DMS53 (cell line): ENCODE measurements at regions not wholly inside any gene's neighbourhood (a gene's known extent, or its start where the extent isn't known, plus 50 kb on each side); places are given as distances from the start of the nearest gene placed in this dataset.
"Not testable (repeated sequence)": the region's sequence is repeated elsewhere in the genome, so short reads cannot be mapped to it uniquely, and the experiment has no call there.

Source experiments
- DNase-seq: peaks from one replicate; lab custom pipeline; 2025; lab: John Stamatoyannopoulos, UW

DNA sequence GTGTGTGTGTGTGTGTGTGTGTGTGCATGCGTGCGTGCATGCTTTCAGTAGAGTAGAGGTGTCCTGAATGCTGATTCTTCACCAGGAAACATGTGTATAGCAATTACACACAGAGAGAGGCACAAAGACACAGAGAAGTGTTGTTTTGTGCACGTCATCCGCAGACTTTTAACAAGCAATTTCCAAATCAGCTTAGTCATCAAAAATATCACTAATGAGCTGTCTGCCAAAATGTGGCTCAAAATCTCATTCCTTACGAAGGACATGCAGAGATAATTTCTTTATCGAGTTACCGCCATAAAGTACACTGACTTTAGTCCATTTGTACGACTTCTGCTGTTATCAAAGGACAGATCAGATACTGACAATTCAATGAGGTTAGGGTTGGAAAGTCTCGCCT is 274.9 kb upstream of the RARB start:
- no peak for DNase-seq

DNA sequence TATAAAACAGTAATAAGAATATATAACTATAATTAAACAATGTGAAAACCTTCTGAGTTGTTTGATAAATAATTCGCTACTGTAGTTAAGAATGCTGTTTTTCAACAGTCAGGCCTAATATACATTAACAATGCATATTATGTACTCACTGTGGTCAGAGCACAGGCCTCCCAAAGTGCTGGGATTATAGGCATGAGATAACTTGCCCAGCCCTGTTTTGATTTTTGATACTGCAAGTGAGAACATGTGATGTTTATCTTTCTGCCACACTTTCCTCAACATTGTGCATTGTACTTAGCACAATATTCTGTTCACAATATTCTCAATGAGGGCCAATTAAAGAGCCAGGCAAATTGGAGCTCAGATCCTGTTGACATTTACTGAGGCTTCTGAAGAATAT is 274.5 kb upstream of the RARB start:
- DNase-seq: no peak

DNA sequence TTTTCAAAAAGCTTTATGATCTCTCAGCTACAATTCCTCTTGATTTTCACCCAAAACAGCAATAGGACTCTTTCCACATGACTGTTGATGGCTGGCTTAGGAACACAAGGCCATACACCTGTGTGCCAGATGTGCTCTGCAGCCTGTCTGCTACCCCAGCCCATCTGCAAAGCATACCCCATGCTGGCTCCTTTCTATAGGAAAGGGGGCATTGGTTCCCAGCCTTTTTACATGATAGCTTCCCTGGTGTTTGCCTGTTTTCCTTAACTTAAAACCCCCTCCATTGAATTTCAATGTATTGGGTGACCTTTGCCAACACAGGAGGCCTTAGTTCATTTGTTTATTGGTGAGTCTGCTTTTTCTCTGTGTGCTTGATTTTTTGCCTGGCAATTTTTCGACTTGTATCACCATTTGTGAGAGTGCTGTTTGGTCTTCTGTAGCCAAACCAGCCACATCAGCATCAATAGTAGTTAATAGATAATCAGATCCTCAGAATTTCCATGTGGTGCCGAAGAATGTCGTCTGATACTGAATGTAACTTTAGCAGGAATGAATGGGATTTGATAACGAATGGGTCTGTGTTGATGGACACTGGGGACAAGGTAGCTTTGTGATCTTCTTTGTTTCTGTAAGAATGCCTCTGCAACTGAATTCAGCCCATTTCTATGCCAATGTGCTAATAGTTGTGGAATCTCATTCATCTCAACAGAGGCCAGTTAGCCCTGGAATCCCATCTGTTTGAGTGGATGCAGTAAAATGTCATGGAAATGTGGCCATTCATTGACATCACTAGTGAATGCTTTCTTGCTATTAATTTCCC is 272.2 kb upstream of the RARB start:
- DNase-seq: no peak

DNA sequence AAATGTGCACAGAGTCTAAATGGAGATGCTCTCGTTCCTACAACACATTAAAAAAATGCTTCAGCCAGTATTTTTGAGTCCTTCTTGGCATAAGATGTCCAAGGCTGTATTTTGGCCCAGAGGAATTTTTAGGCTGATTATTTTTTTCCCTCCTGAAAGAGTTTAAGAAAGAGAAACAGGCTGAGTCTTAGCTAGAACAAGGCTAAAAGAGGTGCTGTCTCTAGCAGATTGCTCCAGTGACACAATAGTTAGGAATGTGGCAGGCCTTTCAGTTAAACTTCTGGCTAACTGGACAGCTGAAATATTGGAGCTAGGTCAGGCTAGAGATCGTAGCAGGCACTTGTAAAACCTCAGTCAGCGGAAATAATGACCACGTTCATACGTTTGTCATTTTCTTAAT is 271.4 kb upstream of the RARB start:
- DNase-seq: no peak

DNA sequence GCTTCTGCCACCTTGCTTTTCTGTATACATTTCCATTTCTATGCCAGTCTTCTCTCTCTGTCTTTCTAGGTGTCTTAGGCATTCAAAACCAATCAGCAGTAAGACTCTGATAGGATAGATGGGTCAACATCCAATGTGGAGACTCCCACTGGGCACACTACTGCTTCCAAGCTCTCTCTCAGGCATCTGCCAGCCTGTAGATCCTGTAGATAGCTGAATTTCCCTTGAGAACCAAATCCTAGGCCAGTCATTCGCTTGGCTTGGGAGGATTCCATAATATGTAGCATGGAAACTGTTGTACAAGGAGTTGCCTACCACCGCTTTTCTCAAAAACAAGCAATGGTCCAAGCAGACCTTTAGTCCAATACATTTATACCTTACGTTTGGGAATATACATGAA is 262.8 kb upstream of the RARB start:
- no peak for DNase-seq

DNA sequence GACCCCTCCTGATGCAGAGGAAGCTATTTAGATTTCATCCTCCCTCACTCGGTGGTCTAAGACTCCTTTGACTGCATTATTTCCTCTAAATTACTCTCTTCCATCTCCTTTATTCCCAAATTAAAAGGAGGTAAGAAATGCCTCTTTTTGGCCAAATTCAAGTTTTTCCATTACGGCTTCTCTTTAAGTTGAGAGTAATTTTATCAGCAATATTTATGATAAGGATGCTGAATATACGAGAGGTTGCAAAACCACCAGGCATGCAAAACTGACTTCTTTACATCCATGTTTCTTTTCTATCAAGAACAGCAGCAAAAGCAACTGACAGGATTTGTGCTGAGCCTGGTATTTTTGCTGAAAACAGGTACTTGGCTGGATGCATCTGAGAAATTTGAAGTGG is 262.0 kb upstream of the RARB start:
- no peak for DNase-seq

DNA sequence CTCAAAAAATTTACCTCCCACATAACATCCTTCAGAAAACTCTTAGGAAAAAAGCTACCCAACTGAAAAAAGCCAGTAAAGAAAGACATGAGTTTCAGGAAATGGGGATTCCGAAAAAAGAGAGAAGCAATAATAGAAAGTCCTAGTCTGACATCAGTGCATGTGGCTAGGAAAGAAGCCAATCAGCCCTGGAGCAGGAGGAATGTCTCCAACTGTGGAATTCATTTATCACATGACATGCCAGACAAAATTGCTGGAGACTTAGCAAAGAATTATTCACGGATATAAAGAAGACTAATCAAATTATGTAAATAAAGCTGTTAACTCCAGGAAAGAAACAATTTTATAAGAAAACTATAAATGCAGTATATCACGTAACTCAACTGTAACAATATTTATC is 258.9 kb upstream of the RARB start:
- no peak for DNase-seq

DNA sequence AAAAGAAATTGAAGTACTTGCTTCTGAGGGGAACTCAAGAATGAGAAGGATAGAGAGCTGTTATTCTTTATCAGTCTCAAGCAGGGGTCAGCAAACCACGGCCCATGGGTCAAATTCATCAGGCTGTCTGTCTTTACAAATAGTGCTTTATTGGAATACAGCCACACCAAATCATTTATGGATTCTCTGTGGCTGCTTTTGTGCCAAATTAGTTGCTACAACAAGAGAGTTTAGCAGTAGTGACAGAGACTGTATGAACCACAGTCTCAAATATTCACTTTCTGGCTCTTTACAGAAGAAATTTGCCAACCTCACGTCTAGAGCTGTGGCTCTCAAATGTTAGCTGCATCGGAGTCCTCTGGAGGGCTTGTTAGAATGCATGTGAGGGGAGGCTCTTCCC is 258.0 kb upstream of the RARB start:
- DNase-seq: no peak

DNA sequence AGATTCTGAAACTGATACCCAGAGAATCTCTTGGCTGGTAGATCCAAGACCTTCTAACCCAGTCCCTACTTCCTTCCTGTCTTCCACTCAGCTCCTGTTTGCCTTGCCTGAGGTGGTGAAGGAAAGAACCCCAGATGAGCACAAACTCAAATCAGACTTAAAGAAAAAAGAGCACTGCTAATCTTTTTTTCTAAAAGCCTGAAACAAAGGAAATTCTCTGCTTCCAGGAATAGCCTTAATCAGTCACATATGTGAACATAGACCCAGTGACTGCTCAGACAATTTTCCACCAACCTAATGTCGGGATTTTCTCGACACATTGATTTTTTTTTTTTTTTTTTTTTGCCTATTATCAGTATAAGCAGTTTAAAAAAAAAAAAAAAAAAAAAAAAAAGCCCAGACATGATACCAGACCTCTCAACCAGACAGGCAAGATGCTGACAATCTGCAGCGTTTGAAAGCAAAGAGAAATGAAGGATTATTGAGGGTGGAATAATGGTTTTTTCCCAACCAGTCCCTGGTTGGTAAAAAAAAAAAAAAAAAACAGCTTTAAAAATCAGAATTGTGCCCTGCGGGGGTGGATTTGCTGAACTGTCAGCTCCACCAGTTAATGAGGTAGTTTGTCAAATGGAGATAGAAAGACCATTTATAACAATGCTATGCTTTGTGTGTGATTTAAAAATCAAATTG is 256.8 kb upstream of the RARB start:
- DNase-seq: no peak

DNA sequence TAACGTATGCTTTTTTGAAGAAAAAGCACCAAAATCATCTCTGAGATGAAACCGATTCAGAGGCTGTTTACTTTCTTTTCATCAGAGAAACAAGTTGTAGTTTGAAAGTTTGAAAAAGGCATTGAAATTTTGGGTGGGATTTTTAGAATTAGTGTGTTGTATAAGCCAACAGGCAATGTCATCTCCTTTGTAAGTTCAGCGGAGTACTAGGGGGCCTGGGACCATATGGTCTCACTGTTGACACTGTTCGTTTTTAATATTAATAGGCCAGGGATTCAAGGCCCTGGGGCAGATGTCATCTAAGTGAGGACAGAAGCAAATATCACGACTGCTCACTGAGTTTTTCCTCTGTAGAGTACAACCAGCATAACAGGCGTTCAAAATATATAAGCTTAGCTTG is 256.2 kb upstream of the RARB start:
- no peak for DNase-seq

DNA sequence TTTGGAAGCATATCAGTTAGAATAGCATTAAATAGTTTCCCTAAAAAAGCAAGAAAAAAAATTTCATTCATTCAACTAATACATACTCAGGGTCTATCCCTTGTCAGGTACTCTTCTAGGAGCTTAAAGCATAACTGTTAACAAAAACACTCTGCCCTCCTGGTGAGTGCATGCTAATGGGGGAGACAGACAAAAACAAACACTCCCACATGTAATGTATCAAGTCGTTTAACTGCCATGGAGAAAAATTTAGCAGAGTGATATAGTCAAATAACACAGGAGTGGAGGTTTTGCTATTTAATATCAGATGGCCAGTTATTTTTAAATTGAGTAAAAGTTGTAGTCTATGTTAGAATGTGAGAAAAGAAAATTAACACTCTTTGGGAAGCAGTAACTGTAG is 254.5 kb upstream of the RARB start:
- no peak for DNase-seq

DNA sequence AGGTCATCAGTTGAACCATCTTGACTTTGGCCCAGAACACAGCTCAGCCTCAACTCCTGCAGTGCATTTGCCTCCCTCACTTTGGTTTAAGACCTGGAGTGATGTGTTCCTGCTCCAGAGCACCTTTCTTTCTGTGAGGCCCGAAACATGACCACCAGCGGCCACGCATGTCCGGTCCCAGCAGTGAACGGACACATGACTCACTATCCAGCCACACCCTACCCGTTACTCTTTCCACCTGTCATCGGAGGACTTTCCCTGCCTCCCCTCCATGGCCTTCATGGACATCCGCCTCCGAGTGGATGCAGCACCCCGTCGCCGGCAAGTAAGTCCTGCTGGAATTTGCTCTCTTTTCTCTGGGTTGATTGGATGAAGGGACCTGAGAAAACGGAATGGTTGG is 253.8 kb upstream of the RARB start:
- DNase-seq: no peak

DNA sequence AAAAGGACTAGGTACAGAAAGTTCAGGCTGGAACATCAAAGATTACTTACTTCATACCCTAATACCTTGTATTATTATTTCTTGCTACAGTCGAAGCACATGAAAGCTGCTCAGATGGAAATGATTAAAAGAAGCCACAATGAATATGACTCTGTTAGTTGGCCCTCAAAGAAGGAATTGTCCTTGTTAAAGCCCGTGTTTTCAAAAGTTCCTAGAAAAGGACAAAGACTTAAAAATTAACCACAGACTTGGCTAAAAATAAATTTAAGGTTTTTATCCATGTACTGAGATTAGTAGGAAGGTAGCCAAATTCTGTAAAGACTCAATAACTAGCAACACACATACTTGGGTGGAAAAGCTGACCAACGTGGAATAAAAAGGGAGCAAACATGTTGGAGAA is 251.0 kb upstream of the RARB start:
- DNase-seq: no peak

DNA sequence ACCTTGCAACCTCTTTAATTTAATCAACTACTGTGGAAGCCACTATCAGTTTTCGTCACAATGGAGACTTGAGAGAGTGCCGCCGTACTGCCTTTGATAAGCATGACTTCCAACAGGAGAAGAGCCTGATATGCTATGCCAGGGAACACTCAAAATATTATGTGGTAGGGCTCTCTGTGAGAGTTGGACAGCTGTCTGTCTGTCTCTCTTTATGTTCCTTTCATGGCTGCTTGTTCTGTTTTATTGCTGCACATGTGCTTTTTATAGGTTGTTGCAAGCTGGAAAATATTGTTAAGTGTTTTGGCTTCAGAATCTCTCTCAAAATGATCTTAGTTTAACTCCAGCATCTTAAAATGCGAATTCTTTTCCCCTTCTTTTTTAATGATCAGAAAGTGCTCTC is 249.4 kb upstream of the RARB start:
- DNase-seq: no peak

DNA sequence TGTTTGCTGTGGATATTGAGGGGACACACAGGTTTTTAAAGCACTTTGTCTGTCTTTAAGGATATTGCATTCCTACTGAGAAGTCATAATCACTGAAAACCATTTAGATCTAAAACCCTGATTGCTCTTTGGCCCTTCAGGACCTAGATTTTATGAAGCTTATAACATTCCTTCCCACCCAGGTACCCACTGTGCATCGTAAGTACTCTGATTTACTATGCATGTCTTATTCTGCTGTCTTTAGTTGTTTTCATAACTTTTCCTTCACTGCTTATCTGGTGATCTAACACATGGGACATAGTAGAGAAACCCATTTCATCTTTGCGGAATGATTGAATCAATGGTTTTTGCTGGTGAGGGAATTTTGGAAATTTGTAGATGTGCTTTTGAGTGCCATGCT is 247.0 kb upstream of the RARB start:
- DNase-seq: no peak

DNA sequence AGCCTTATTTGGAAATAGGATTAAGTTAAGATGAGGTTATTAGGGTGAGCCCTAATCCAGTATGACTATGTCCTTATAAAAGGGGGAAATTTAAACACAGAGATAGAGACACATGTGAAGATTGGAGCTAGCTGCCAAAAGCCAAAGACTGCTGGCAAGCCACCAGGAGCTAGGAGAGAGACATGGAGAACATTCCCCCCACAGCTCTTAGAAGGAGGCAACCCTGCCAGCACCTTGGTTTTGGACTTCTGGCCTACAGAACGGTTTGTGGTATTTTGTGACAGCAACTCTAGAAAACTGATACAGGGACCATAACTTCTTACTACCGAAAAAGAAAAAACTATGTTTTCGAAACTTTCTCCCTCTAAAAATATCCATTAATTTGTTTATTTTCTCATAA is 245.3 kb upstream of the RARB start:
- no peak for DNase-seq

DNA sequence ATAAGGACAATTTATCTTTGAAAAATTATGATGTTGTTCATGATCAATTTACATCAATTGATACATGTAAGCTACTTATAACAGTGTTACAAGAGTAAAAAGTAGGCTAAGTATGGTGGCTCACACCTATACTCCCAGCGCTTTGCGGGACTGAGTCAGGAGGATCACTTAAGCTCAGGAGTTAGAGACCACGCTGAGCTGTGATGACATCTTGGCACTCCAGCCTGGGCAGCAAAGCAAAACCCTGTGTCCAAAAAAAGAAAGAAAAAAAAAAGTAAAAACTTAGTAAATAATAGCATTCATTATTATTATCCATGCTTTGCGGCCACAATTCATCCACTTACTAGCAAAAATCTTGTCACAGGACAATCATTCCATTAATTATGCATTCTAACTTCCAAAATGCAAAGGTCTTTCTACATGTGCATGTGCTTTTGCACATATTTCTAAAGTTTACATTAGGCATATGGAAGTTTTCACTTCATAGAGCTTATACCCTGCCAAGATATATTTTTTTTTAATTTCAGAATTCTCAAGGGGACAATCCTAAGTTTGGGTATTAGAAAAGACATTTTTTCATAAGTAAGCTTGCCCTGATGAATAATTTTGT is 243.3 kb upstream of the RARB start:
- no peak for DNase-seq

DNA sequence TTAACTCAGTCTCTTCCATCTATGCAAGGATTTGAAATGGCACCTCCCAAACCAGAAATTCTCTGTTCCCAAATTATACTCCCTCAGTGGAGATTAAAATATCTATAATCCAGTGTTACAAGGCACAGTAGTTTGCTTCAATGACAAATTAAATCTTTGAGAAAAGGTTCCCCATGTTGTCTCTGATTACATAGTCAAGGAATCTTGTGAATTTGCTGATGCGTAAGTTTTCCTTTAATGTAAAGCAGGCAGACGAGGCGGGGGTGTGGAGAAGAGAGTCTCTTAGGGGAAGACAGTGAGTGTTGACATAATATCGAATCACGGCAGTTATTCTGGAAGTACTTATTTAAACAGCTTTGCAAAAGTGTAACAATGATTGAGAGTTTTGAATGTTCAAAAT is 236.4 kb upstream of the RARB start:
- DNase-seq: peak; percentile 25

DNA sequence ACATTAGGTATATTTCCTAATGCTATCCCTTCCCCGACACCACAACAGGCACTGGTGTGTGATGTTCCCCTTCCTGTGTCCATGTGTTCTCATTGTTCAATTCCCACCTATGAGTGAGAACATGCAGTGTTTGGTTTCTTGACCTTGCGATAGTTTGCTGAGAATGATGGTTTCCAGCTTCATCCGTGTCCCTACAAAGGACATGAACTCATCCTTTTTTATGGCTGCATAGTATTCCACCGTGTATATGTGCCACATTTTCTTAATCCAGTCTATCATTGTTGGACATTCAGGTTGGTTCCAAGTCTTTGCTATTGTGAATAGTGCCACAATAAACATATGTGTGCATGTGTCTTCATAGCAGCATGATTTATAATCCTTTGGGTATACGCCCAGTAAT is 228.5 kb upstream of the RARB start:
- not testable (repeated sequence) for DNase-seq

DNA sequence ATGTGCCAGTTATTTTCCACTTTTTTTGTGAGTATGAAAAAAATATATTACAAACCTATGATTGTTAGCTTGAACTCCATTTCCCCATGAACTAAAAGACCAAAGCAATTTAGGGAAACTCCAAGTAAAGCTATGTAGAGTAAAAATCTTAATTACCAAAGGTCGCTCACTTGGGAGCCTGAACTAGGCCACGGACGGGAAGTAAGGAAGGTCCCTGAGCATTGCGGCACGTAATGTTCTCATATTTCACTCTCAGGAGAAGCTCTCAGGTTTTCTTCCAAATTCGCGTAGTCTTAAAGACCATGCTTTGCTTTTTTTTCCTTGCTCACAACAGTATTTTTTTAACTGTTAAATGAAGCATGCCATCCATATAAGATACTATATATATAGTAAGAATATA is 215.3 kb upstream of the RARB start:
- DNase-seq: no peak

DNA sequence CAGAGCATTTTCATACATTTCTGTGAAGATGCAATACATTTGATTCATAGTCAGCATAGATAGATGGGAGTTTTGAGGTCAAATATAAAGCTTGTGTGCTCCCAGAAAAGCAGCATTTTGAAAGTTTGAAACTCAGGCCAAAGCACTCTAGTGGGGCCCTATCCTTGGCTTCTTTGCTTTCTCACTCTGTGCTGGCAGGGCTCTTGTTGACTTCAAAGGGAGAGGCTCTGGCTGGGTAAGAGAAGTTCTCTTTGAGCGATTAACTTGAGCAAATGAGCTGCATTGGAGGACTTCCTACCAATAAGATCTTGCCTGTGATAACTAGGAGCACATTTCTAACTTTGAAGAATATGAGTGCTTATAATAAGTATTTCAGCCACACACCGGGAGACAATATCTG is 214.0 kb upstream of the RARB start:
- no peak for DNase-seq

DNA sequence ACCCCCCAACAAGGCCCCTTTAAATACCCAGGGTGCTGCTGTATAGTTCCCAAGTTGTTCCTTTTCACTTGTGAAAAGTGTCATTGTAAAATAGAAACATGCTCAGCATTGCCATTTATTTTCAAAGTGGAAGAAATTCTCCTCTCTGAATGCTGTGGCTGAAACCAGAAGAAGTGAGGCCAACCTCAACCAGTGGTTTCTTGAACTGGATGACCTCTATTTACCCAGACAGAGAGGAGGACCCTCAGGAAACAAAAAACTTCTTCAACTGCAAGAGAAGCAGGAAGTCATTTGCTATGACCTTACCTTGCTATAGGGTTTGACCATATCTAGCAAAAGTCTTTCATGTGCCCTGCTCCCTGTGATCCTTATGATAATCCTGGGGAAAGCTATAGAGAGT is 209.7 kb upstream of the RARB start:
- no peak for DNase-seq

DNA sequence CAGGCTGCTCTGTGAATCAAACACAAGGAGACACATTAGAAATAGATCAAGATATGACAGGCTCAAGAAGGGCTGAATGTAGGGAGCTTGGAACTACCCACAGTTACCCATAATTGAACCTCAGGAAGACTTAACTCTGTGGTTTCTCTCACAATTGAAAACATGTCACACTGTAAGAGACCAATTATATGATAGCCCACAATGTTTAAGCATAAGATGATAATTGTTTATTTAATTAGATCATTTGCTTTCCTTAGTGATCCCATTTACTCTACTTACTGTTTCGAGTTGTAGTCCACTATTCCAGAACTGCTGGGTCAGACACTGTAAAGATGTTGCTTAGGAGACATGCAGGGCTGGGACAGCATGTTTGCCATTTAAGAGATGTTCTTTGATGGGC is 201.3 kb upstream of the RARB start:
- no peak for DNase-seq

DNA sequence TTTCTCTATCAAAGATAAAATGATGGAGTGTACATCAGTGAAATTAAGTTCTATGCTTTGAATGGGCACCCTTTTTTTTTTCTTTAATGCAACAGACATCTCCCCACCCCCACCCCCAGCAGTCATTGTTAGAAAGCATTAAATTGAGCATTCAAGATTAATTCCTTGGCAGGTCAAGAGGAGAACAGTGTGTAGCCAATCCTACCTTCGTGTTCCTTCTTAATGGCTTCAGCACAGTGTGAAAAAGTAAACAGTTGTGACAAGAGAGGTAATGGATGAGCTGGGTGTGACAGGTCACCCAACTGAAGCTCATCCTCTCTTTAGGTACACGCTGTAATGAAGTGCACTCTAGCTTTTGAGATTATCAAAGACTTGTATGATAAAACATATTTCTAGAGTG is 198.5 kb upstream of the RARB start:
- DNase-seq: peak; percentile 1
